ENCODE measurements at regions not wholly inside any gene's neighbourhood (a gene's known extent, or its start where the extent isn't known, plus 50 kb on each side); places are given as distances from the start of the nearest gene placed in this dataset.

GRCh38 chr18:25587545-25587944, 235.6 kb upstream of the ZNF521 start:
- no peak for TF ChIP-seq CTCF (IDR thresholded peaks at IDR 0.05; ENCODE audit: extremely low read depth, insufficient read depth, missing control alignments)
- no peak for DNase-seq (ENCODE audit: low spot score)
- in situ Hi-C loops (cut with MboI; ENCODE audit: low pct_unique_long_range_greater_than_20kb, low sequenced_read_pairs, unreplicated experiment): no loop called here

- in situ Hi-C loops (cut with MboI; ENCODE audit: low pct_unique_long_range_greater_than_20kb, low sequenced_read_pairs, unreplicated experiment): no loop called here
- no peak for DNase-seq (ENCODE audit: low spot score)
- no peak for TF ChIP-seq CTCF (IDR thresholded peaks at IDR 0.05; ENCODE audit: extremely low read depth, insufficient read depth, missing control alignments)
Observed at GRCh38 chr18:25568986-25569385, 217.0 kb upstream of the ZNF521 start.

GRCh38 chr18:25563816-25564683, 212.1 kb upstream of the ZNF521 start:
- in situ Hi-C loops (cut with MboI; ENCODE audit: low pct_unique_long_range_greater_than_20kb, low sequenced_read_pairs, unreplicated experiment): no loop called here
- TF ChIP-seq CTCF (IDR thresholded peaks at IDR 0.05; ENCODE audit: extremely low read depth, insufficient read depth, missing control alignments): no peak
- DNase-seq (ENCODE audit: low spot score): no peak

- no peak for DNase-seq (ENCODE audit: low spot score)
- in situ Hi-C loops (cut with MboI; ENCODE audit: low pct_unique_long_range_greater_than_20kb, low sequenced_read_pairs, unreplicated experiment): no loop called here
- no peak for TF ChIP-seq CTCF (IDR thresholded peaks at IDR 0.05; ENCODE audit: extremely low read depth, insufficient read depth, missing control alignments)
Observed at GRCh38 chr18:25563346-25563745, 211.4 kb upstream of the ZNF521 start.

- in situ Hi-C loops (cut with MboI; ENCODE audit: low pct_unique_long_range_greater_than_20kb, low sequenced_read_pairs, unreplicated experiment): no loop called here
Observed at GRCh38 chr18:25561918-25562317, 210.0 kb upstream of the ZNF521 start.

GRCh38 chr18:25560369-25560768, 208.4 kb upstream of the ZNF521 start:
- no peak for DNase-seq (ENCODE audit: low spot score)

More at GRCh38 chr18:25561918-25562317, 210.0 kb upstream of the ZNF521 start:
- DNase-seq (ENCODE audit: low spot score): peak; percentile 20
- TF ChIP-seq CTCF (IDR thresholded peaks at IDR 0.05; ENCODE audit: extremely low read depth, insufficient read depth, missing control alignments): peak; percentile 47

More at GRCh38 chr18:25560369-25560768, 208.4 kb upstream of the ZNF521 start:
- in situ Hi-C loops (cut with MboI; ENCODE audit: low pct_unique_long_range_greater_than_20kb, low sequenced_read_pairs, unreplicated experiment): no loop called here
- TF ChIP-seq CTCF (IDR thresholded peaks at IDR 0.05; ENCODE audit: extremely low read depth, insufficient read depth, missing control alignments): no peak

All from GM13977 (cell line).